ENCODE measurements at regions not wholly inside any gene's neighbourhood (a gene's known extent, or its start where the extent isn't known, plus 50 kb on each side); places are given as distances from the start of the nearest gene placed in this dataset.

GRCh38 chr4:158067646-158068045 is 105.2 kb downstream of the GASK1B start:
- Histone ChIP-seq H3K9me3 (no peaks in the 10 kb centered on the region), H3K27me3 (replicated peaks; ENCODE audit: insufficient read depth) (no peaks in the 10 kb centered on the region), H3K27ac (no peak overlapping the region), H3K4me3 (no peak overlapping the region), H3K36me3 (no peaks in the 10 kb centered on the region), H3K4me1 (ENCODE audit: control insufficient read depth in 1 of 2, low read depth in 2 of 2) (peaks cover 5 to 10% of the 10 kb centered on the region in 2 donors)
- TF ChIP-seq, protein P1, sequence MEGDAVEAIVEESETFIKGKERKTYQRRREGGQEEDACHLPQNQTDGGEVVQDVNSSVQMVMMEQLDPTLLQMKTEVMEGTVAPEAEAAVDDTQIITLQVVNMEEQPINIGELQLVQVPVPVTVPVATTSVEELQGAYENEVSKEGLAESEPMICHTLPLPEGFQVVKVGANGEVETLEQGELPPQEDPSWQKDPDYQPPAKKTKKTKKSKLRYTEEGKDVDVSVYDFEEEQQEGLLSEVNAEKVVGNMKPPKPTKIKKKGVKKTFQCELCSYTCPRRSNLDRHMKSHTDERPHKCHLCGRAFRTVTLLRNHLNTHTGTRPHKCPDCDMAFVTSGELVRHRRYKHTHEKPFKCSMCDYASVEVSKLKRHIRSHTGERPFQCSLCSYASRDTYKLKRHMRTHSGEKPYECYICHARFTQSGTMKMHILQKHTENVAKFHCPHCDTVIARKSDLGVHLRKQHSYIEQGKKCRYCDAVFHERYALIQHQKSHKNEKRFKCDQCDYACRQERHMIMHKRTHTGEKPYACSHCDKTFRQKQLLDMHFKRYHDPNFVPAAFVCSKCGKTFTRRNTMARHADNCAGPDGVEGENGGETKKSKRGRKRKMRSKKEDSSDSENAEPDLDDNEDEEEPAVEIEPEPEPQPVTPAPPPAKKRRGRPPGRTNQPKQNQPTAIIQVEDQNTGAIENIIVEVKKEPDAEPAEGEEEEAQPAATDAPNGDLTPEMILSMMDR (IDR thresholded peaks at IDR 0.05) = no peak
- no peak for DNase-seq (ENCODE audit: low spot score)
- no peak for ATAC-seq (ENCODE audit: insufficient number of reproducible peaks, low FRiP score, low read depth)

- no peak overlapping the region for H3K27ac ChIP-seq
- H3K4me3 ChIP-seq = no peak overlapping the region
- H3K36me3 ChIP-seq = no peaks in the 10 kb centered on the region
- no peak for ATAC-seq (ENCODE audit: insufficient number of reproducible peaks, low FRiP score, low read depth)
- H3K4me1 ChIP-seq (ENCODE audit: control insufficient read depth in 1 of 2, low read depth in 2 of 2) = peaks cover 5 to 10% of the 10 kb centered on the region in 2 donors
- no peak for DNase-seq (ENCODE audit: low spot score)
- TF ChIP-seq, protein P1 (IDR thresholded peaks at IDR 0.05) = no peak
- H3K9me3 ChIP-seq = no peaks in the 10 kb centered on the region
- no peaks in the 10 kb centered on the region for H3K27me3 ChIP-seq (replicated peaks; ENCODE audit: insufficient read depth)
These were observed 107.2 kb downstream of the GASK1B start for GRCh38 chr4:158065603-158066002.

DNA sequence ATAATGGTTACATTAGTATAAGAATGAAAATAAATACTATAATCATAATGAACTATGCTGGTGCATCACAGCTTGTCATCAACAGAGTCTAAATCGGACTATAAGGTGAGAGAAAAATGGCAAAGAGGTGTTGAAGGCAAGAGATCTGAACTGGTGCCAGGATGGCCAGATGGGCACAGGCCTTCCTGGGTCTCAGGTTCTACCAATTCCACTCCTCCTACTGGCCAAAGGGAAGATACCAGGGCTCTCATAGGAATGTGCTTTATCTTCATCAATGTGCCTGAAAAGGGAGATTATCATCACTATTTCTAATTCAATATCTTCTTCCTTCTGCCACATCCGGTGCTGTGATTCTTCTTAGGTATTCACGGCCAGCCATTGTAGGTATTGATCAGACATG is 107.6 kb downstream of the GASK1B start:
- Histone ChIP-seq H3K27me3 (replicated peaks; ENCODE audit: insufficient read depth) (no peaks in the 10 kb centered on the region), H3K27ac (no peak overlapping the region), H3K4me1 (ENCODE audit: control insufficient read depth in 1 of 2, low read depth in 2 of 2) (peaks cover 5 to 10% of the 10 kb centered on the region in 2 donors), H3K4me3 (no peak overlapping the region), H3K36me3 (no peaks in the 10 kb centered on the region), H3K9me3 (no peaks in the 10 kb centered on the region)
- no peak for ATAC-seq (ENCODE audit: insufficient number of reproducible peaks, low FRiP score, low read depth)
- no peak for DNase-seq (ENCODE audit: low spot score)
- TF ChIP-seq, protein P1 (IDR thresholded peaks at IDR 0.05) = no peak

DNA sequence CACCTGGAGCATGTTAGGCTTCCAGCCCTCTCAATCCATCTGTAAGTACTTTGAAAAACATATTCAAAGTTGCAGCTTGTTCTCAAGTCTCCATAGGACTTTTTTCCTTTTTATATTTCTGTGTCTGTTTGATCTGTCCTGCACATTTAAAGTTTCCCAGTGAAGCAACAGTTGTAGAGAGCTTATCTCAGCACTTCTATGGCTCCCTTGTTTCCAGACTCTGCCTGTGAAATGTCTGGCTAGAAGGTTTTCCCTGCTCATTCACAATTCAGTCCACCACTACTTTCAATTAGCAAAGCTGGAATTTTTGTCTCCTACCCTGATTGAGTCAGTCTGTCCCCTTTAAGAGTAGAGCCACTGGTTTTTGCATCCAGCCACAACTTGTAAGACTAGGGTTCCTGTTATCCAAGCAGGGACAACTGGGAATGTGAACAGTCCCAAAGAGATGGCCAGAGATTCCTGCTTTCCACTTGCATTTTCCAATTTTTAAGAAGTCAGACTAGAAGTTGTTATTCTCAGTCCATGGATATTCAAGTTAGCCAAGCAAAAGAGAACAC is 116.1 kb downstream of the GASK1B start:
- Histone ChIP-seq H3K4me1 (ENCODE audit: control insufficient read depth in 1 of 2, low read depth in 2 of 2) (peaks cover 0 to 12% of the 10 kb centered on the region in 2 donors), H3K4me3 (no peak overlapping the region), H3K27ac (no peak overlapping the region), H3K36me3 (no peaks in the 10 kb centered on the region), H3K9me3 (no peaks in the 10 kb centered on the region), H3K27me3 (replicated peaks; ENCODE audit: insufficient read depth) (no peaks in the 10 kb centered on the region)
- ATAC-seq (ENCODE audit: insufficient number of reproducible peaks, low FRiP score, low read depth) (no peak), DNase-seq (ENCODE audit: low spot score) (no peak)
- TF ChIP-seq, protein P1 (IDR thresholded peaks at IDR 0.05) = no peak

DNA sequence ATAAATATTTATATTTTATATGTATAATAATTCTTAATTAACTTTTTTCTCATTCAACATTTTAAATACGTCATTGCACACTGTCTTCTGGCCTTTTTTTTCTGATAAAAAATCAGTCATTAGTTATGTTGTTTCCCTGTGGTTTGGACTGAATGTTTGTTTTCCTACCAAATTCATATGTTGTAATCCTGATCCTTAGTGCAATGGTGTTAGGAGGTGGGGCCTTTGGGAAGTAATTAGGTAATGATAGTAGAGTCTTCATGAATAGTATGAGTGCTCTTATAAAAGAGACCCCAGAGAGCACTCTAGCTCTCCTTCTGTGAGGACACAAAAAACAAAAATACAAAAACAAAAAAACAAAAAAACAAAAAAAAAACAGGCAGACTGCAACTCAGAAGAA is 117.2 kb downstream of the GASK1B start:
- Histone ChIP-seq H3K27ac (no peak overlapping the region), H3K27me3 (replicated peaks; ENCODE audit: insufficient read depth) (no peaks in the 10 kb centered on the region), H3K4me1 (ENCODE audit: control insufficient read depth in 1 of 2, low read depth in 2 of 2) (peaks cover 0 to 21% of the 10 kb centered on the region in 2 donors), H3K4me3 (no peak overlapping the region), H3K9me3 (no peaks in the 10 kb centered on the region), H3K36me3 (no peaks in the 10 kb centered on the region)
- ATAC-seq (ENCODE audit: insufficient number of reproducible peaks, low FRiP score, low read depth) (no peak), DNase-seq (ENCODE audit: low spot score) (no peak)
- TF ChIP-seq, protein P1 (IDR thresholded peaks at IDR 0.05) = no peak

All from thoracic aorta (tissue), 2 donors.